AG09309 (cell line): ENCODE measurements at regions not wholly inside any gene's neighbourhood (a gene's known extent, or its start where the extent isn't known, plus 50 kb on each side); places are given as distances from the start of the nearest gene placed in this dataset.

Source experiments
- DNase-seq: peaks from one replicate; pipeline ENCODE4 v3.0.0-alpha.2; 2010; ENCODE audit warnings: low read depth
- H3K4me3 ChIP-seq: 2 replicates; pipeline ENCODE4 v1.5.1; 2011; ENCODE audit warnings: mild to moderate bottlenecking, low read depth, low read length, moderate library complexity; ENCODE audit not compliant: control insufficient read depth
- CTCF ChIP-seq: IDR thresholded peaks from 2 replicates; pipeline ENCODE4 v1.5.1; 2011; ENCODE audit warnings: mild to moderate bottlenecking, low read depth, low read length, inconsistent platforms; ENCODE audit not compliant: insufficient read depth, control insufficient read depth; ENCODE audit errors: missing control alignments

- TF ChIP-seq CTCF = no peak
- H3K4me3 ChIP-seq = no peak overlapping the region
- no peak for DNase-seq
Measured at GRCh38 chr12:111045941-111046340, 125.6 kb upstream of the MYL2 start.

- no peak for TF ChIP-seq CTCF
- H3K4me3 ChIP-seq = no peak overlapping the region
- no peak for DNase-seq
Measured at GRCh38 chr12:111041091-111041490, 120.7 kb upstream of the MYL2 start.

GRCh38 chr12:111040690-111041089, 120.3 kb upstream of the MYL2 start:
- no peak overlapping the region for H3K4me3 ChIP-seq
- DNase-seq = no peak
- no peak for TF ChIP-seq CTCF

- no peak overlapping the region for H3K4me3 ChIP-seq
- no peak for TF ChIP-seq CTCF
- no peak for DNase-seq
Measured at GRCh38 chr12:111038941-111039340, 118.6 kb upstream of the MYL2 start.

GRCh38 chr12:111038077-111038476, 117.7 kb upstream of the MYL2 start:
- no peak overlapping the region for H3K4me3 ChIP-seq
- no peak for DNase-seq
- TF ChIP-seq CTCF = no peak

GRCh38 chr12:111037047-111037446, 116.7 kb upstream of the MYL2 start:
- DNase-seq = no peak
- TF ChIP-seq CTCF = no peak
- H3K4me3 ChIP-seq = no peak overlapping the region

GRCh38 chr12:111035578-111036301, 115.4 kb upstream of the MYL2 start:
- no peak for TF ChIP-seq CTCF
- no peak overlapping the region for H3K4me3 ChIP-seq
- no peak for DNase-seq
